Adrenal gland (tissue), 9 donors: ENCODE measurements at regions not wholly inside any gene's neighbourhood (a gene's known extent, or its start where the extent isn't known, plus 50 kb on each side); places are given as distances from the start of the nearest gene placed in this dataset.
A peak's percentile ranks its signal among the peaks of the same experiment; 100 is the strongest.

Experiments used
- DNase-seq, 7 donors: peaks; one replicate each; pipeline ENCODE4 v3.0.0-alpha.2; 2019 to 2020
- H3K27ac ChIP-seq, 5 donors: fragments of 200-600 bp; sonication (generic) in 4 of 5; 1 replicate in 3 of 5; 2 replicates in 2 of 5; pipeline versions ENCODE4 v1.5.1 to v1.8.0; 2016 to 2020; ENCODE audit warnings: mild to moderate bottlenecking in 1 of 5
- H3K27me3 ChIP-seq: fragments of 200-600 bp; 2 replicates; pipeline ENCODE4 v1.8.0; 2021
- H3K36me3 ChIP-seq, 2 donors: fragments of 200-600 bp; replicated peaks in 1 of 2; 1 replicate in 1 of 2; 2 replicates in 1 of 2; pipeline versions ENCODE4 v1.5.1 to v1.8.0; 2018 to 2022
- H3K4me1 ChIP-seq, 2 donors: fragments of 200-600 bp; replicated peaks in 1 of 2; 1 replicate in 1 of 2; 2 replicates in 1 of 2; pipeline versions ENCODE4 v1.5.1 to v1.8.0; 2018 to 2021
- H3K4me3 ChIP-seq, 4 donors: fragments of 200-600 bp; sonication (generic) in 3 of 4; one replicate each; pipeline ENCODE4 v1.5.1; 2016 to 2018
- H3K9me3 ChIP-seq, 3 donors: fragments of 200-600 bp; sonication (generic) in 1 of 3; replicated peaks in 1 of 3; 1 replicate in 2 of 3; 2 replicates in 1 of 3; pipeline versions ENCODE4 v1.5.1 to v1.8.0; 2016 to 2021
- CTCF ChIP-seq, 6 experiments: fragments of 450-650 bp in 4 of 6; fragments of 200-600 bp in 2 of 6; sonication (generic) in 1 of 6; IDR thresholded peaks; 1 replicate in 5 of 6; 2 replicates in 1 of 6; pipeline versions ENCODE4 v1.5.1 to v1.8.0; 2016 to 2021; ENCODE audit warnings: antibody characterized with exemption in 6 of 6, mild to moderate bottlenecking in 2 of 6, moderate library complexity in 1 of 6
- POLR2A ChIP-seq, 2 donors: fragments of 450-650 bp; IDR thresholded peaks; one replicate each; pipeline ENCODE4 v1.6.1; 2017; ENCODE audit warnings: antibody characterized with exemption in 2 of 2, mild to moderate bottlenecking in 2 of 2, moderate library complexity in 1 of 2
- WGBS, 4 donors: extraction: QIAGEN DNeasy Blood & Tissue Kit in 2 of 4; methylation state at CpG; one replicate each; pipeline versions ENCODE4 v1.1.5 to v1.1.7; 2013 to 2017; 5-methylcytosine and 5-hydroxymethylcytosine counted together
- intact Hi-C, 2 donors: fragments of 100-400 bp; cut with DNase I; formaldehyde crosslinking; loops; one replicate each; pipeline versions ENCODE4 v1.14.1 to v1.15.0; 2022 to 2023
- donor health status: healthy with polysubstance abuse.
- donor health status: Bipolar disorder and iron deficiency.
- donor health status: DM: yes; HTN: yes; CAD: no.
- donor health status: DM: no; HTN: no; CAD: no.
- donor health status: DM: no; HTN: no; CAD: no.

DNA sequence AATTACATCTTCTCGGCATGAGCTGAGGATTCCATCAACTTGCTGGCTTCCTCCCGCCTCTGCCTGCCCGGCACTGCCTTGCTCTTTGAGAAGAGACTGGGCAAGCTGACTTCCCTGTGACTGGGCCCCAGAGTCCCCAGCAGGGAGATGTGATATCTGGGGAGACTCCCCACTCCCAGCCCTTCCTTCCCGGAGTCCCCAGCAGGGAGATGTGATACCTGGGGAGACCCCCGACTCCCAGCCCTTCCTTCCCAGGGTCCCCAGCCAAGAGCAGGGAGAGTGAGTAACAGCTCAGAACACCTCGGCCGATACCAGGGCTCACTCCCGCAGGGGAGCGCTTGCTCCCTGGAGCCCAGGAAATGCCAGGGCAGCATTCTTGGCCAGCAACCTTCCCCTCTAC is 90.1 kb upstream of the NEURL1B start:
- peaks cover 0 to 31% of the 10 kb centered on the region in 2 donors for H3K4me1 ChIP-seq
- no peaks in the 10 kb centered on the region for H3K36me3 ChIP-seq
- no peak for DNase-seq
- peak overlapping the region in 1 of 5 donors; percentile 73 for H3K27ac ChIP-seq
- TF ChIP-seq POLR2A (IDR thresholded peaks at IDR 0.05) = no peak
- no peak for TF ChIP-seq CTCF (IDR thresholded peaks at IDR 0.05)
- no peaks in the 10 kb centered on the region for H3K9me3 ChIP-seq
- 75 to 86% (median 81%) methylated on average over 7 to 9 of the region's 9 CpGs for WGBS, 4 donors
- intact Hi-C loops = no loop called here
- no peaks in the 10 kb centered on the region for H3K27me3 ChIP-seq
- H3K4me3 ChIP-seq = no peak overlapping the region

- 63 to 78% (median 76%) methylated on average over 6 to 9 of the region's 9 CpGs for WGBS, 4 donors
- TF ChIP-seq CTCF (IDR thresholded peaks at IDR 0.05) = no peak
- no peak for TF ChIP-seq POLR2A (IDR thresholded peaks at IDR 0.05)
- Histone ChIP-seq H3K27ac (peak overlapping the region in 2 of 5 donors; percentile 29 to 73), H3K4me3 (no peak overlapping the region), H3K36me3 (no peaks in the 10 kb centered on the region), H3K27me3 (no peaks in the 10 kb centered on the region), H3K4me1 (peaks cover 0 to 23% of the 10 kb centered on the region in 2 donors), H3K9me3 (no peaks in the 10 kb centered on the region)
- intact Hi-C loops = no loop called here
- no peak for DNase-seq
These were observed 90.8 kb upstream of the NEURL1B start for GRCh38 chr5:172550096-172550765.

GRCh38 chr5:172549696-172550095 is 91.4 kb upstream of the NEURL1B start:
- peaks cover 0 to 22% of the 10 kb centered on the region in 2 donors for H3K4me1 ChIP-seq
- no peaks in the 10 kb centered on the region for H3K9me3 ChIP-seq
- WGBS, 4 donors = 69 to 91% (median 74%) methylated on average over 9 to 13 of the region's 13 CpGs
- H3K4me3 ChIP-seq = no peak overlapping the region
- intact Hi-C loops = no loop called here
- H3K27me3 ChIP-seq = no peaks in the 10 kb centered on the region
- peak overlapping the region in 1 of 5 donors; percentile 73 for H3K27ac ChIP-seq
- H3K36me3 ChIP-seq = no peaks in the 10 kb centered on the region
- TF ChIP-seq POLR2A (IDR thresholded peaks at IDR 0.05) (no peak), CTCF (IDR thresholded peaks at IDR 0.05) (no peak)
- no peak for DNase-seq

- H3K27me3 ChIP-seq = no peaks in the 10 kb centered on the region
- H3K27ac ChIP-seq = peak overlapping the region in 1 of 5 donors; percentile 73
- H3K36me3 ChIP-seq = no peaks in the 10 kb centered on the region
- DNase-seq = no peak
- no peaks in the 10 kb centered on the region for H3K9me3 ChIP-seq
- 74 to 83% (median 75%) methylated on average over 13 to 14 of the region's 14 CpGs for WGBS, 4 donors
- TF ChIP-seq POLR2A (IDR thresholded peaks at IDR 0.05) = no peak
- TF ChIP-seq CTCF (IDR thresholded peaks at IDR 0.05) = no peak
- H3K4me3 ChIP-seq = no peak overlapping the region
- H3K4me1 ChIP-seq = peaks cover 0 to 22% of the 10 kb centered on the region in 2 donors
- intact Hi-C loops = no loop called here
These were observed 91.9 kb upstream of the NEURL1B start for GRCh38 chr5:172548981-172549687.
